IPS DF 4.7 (cell line): ENCODE measurements at regions not wholly inside any gene's neighbourhood (a gene's known extent, or its start where the extent isn't known, plus 50 kb on each side); places are given as distances from the start of the nearest gene placed in this dataset.

Experiments
- DNase-seq: peaks from one replicate; pipeline ENCODE4 v3.0.0-alpha.2; 2013; ENCODE audit warnings: low spot score; ENCODE audit errors: extremely low read depth

DNA sequence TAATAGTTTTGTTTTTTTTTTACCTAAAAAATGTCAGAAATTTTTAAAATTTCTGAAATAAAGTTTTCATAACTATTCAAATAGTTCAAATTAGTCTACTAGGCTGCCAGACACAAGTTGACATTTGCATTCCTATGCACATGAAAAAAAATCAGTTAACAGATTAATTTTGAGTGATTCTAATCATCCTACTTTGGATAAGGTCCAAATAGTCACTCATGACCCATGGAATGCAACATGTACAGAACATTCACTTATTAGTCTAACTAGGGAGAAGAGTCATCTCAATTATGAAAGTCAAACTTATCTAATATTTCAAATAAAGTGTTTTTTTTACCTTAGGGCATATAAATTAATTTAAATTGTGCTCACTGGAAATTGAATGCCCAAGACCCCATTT is 390.2 kb downstream of the EPM2A start:
- no peak for DNase-seq

DNA sequence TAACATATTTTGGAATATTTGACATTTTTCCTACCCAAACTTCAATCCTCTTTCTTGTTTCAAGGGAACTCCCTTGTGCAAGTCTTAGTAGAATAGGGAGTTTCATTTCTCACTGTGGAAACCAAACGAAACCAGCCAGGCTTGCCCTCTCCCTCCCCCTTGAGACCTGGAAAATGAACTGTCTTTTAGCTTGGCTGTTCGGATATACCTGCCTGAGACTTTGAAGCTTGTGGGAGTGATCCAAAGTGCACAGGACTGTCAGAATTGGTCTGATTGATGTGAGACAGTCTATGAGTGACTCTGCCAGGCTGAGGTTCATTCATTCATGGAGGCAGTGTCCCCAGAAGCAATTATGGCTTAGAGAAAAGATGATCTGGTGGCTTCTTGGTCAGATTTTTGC is 388.1 kb downstream of the EPM2A start:
- DNase-seq, result no peak

DNA sequence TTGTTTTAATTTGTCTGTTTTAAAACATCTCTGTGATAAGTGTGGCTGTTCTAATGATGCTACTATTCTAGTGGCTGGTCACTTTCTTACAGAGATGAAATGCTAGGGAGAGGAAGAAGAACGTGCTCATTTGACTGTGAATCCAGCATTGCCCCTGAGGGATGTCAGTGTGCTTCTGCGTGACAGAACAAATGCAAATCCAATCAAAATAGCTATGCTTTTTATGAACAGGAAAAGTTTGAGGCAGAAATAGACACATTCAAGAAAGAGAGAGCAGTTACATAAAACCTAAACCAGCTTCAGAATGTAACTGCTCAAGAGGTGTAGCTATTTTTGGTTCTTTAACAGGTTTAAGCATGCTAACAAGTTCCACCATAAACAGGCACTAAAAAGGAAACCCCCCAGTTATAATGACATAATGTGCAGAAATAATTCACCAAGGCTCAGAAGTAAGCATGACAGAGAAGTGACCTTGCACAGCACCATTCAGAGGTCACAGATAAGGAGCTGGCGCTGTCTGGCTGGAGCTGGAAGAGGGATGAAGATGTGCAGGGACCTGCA is 385.3 kb downstream of the EPM2A start:
- DNase-seq, result no peak

DNA sequence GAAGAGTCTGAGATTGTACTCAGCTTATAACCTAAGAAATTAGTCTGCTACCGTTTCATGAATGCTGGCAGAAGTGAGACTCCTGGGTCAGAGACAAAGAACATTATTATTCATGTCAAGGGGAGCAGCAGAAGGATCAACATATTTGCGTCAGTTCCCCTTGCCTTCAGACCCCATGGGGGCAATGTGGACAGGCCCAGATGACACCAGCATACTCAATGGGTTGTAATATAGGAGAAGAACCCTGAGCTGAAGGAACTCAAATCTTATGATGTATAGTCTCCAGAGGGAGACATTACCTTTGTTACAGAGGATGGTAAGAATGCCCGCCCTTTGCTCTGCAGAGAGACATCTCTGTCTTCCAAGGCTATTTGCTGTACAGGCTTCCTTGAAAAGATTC is 384.4 kb downstream of the EPM2A start:
- DNase-seq, result no peak

DNA sequence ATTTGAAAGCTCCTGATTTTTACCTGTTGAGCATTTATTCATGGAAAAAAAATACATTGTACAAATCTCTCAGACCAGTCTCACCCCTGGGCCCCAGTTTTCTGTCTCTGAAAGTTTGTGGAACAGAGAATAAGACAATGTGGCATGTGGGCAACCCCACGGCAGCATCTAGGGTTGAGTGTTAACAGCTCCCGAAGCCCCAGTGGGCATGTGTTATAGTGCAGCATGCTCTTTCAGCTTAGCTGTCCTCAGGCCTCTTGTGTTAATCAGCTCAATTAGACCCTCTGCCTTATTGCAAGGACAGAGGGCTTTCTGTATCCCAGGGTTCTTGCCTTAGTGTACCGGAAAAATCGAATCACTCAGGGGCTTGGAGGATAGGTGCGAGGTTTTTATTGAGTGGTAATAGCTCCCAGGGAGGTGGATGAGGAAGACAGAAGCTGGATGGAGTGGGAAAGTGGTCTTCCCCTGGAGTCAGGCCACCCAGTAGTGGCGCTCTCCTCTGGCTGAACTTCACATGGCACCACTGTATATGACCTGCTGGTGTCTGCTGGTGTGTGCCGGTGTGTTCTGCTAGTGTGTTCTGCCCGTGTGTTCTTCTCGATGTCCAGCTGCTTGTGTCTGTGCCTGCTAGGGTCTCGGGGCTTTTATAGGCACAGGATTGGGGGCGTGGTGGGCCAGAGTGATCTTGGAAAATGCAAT is 382.8 kb downstream of the EPM2A start:
- DNase-seq, result no peak

DNA sequence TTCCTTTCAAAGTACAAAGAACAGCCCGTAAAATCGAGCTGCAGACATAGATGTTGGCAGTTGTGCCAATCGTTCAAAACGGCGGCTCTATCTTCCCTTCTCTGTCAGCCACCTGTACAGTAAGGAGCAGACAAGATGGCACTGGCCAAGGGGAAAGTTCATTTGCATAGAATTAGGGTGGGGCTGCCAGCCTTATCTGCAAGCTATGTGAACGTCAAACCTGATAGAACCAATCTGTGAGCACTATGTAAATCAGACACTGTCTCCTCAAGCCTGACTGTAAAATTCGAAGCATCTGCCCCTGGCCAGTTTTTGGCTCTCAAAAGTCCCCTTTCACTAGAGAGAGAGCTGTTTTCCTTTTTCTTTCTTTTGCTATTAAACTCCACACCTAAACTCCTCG is 374.5 kb downstream of the EPM2A start:
- DNase-seq, result no peak

DNA sequence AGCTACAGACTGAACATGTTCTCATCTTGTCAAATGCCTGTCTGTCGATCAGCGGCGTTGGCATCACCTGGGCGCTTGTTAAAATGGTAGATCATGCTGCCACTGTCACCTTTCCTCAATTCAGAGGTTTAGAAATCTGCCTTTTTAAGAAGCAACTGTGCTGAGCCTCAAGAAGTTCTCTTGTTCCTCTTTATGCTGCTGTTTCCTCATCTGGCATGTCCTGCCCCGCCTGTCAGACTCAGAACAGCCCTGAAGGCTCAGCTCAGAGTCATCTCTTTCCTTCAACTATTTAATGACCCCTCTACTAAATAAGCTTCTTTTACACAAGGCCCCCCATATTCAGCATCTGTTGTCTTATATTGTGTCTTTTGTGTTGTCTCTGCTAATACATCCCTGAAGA is 368.2 kb downstream of the EPM2A start:
- DNase-seq, result no peak

DNA sequence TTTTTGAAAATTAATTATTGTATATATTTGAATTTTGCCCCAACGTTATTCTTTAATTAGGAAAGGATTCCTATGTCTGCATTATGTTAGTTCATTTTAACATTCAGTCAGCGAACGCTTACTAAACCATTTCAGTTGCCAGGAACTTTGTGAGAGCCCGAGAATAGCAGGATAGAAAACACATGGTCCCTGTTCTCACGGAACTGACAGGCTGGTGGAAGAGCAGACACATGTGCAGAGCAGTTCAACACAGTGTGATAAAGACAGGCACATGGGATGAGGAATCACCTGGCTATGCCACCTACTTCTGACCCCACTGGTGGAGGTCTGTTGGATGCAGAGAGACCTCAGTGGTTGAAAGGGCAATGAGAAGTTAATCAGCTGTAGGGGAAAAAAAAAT is 367.2 kb downstream of the EPM2A start:
- no peak for DNase-seq

DNA sequence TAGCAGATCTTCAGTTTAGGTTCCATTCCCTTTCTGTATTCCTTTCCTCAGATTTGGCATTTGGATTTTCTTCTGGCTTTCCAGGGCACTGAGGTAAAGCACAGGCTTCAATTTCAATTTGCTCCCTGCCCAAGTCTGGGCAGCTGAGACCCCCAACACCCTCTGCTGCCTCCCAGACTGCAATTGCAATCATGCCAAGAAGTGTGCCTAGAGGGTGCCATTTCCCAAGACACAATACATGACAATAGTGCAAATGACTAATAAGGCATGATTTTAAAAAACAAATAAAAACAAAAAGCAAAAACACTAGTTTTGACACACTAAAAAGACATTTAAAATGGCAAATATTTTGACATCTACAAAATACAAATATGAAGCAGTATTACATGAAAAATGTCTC is 364.8 kb downstream of the EPM2A start:
- no peak for DNase-seq

DNA sequence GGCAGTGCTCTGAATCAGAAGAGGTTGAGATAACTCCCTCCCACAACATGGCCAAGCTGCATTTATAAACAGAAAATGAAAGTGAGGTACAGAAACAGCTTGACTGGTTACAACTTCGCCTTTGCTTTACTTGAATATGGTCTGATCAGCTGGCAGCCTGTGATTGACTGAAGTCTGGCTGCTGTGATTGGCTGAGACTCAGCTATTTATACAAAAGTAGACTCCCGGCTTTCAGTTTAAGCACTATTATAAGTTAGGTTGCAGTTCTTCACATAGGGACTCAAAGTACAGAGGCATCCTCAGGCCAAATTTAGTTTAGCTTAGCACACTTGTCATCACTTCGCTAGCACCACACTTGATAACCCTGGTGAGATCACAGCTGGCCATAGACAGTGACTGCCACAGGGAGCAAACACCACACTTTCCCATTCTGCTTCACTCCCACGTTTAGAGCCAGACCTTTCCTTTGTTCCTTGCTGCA is 362.6 kb downstream of the EPM2A start:
- DNase-seq, result no peak

DNA sequence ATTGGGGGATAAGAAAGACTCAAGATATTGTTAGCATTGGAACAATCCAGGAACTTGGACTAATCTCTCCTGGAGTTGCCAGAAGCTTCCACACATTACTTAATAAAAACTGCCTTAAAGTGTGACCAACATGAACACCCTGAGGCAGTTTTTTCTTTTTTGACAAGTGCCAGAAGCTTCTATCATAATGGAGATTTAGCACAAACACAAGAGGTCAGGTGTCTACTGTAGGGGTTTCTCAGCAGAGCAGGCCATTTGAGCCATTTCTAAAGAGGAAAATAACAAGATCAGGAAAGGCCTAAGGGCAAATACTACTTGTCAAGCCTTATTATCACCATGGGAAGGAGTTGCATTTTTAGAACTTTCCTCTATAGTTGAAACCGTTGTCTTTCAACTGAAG is 361.5 kb downstream of the EPM2A start:
- DNase-seq, result no peak

DNA sequence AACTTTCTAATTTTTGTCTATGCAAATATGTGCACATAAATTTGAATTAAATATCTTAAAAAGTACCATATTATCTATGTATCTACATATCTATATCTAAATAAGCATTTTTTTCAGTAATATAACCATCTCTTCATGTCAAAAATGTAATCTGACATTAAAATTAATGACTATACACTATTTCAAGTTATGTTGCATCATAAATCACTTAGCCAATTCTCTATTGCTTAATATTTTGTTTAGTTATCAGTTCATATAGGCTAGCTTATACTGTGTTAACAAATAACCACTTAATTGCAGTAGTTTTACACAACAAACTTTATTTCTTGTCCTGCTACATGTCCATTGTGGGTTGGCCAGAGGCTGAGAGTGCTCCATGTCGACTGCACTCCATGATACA is 360.8 kb downstream of the EPM2A start:
- DNase-seq, result no peak

DNA sequence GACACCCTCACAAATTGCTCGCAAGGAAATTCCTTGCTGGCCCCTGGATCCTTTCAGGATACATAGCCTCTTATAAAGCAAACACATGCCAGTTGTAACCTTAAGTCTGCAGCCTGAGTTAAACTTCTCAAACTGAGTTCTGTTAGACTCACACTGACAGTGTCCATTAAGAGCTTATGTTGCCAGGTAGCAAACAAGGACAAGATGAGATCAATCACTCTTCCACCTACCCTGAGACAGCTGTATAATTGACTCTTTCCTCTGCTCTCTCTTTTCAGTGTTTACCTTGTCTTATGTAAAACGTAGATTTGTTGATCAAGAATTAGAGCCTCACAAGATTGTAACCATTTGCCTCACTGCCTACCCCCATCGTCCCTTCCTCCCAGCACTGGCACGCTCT is 359.8 kb downstream of the EPM2A start:
- no peak for DNase-seq

DNA sequence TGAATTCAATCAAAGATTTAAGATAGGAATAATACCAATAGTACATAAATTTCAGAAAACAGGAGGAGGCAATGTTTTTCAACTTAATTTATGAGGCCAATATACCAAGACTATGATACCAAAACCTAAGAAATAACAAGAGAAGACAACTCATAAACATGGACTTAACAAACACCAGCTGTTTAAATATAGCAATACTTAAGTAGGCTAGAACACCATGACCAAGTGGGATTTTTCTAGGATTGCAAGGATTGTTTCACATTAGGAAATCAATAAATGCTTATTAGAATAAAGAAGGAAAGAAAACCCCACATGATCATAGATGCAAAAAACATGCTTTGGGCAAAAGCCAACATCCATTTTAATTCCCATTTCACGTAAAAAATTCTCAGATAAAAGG is 355.1 kb downstream of the EPM2A start:
- no peak for DNase-seq

DNA sequence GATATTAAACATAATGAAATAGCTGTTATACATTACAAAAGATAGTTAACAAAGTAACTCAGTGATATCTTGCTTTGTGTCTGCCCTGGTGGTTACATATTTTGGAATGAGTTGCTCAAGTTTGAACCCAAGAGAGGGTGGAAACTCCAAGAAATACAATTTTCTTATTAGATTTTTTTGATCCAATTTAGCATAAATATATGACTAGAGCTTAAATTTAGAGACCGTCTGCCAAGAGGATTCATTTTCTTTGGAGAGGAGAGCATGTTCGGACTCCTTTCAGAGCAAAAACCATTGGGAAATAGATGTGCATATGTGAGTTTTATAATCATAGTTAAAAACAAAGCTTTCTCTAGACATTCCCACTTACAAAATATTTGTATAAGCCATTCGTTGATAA is 353.4 kb downstream of the EPM2A start:
- no peak for DNase-seq

DNA sequence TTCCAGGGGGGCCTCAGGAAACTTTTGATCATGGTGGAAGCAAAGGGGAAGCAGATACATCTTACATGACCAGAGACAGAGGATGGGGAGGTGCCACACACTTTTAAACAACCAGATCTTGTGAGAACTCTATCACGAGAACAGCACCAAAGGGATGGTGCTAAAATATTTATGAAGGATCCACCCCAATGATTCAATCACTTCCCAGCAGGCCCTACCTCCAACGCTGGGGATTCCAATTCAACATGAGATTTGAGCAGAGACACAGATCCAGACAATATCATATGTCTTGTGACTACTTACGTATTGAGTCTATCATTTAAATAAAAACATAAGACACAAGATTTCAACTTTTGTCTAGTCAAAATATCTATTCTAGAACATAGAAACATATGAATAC is 351.9 kb downstream of the EPM2A start:
- no peak for DNase-seq

DNA sequence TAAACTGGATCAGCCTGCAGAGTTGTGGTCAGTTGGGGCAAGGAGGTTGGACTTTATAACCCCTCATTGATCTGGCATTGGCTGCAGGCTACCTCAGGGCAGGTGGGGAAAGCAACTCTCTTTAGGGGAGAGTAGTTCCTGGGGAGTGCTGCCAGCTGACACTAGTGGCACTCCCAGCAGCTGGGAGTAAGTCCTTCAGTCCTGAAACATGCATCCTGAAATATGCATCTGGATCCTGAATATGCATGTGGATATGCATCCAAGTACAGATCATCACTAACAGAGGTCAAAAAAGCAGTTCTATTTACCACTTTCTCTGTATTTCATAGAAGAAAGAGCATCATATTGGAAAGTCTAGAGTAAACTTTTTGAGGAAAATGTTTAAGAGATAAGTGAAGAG is 350.8 kb downstream of the EPM2A start:
- no peak for DNase-seq

DNA sequence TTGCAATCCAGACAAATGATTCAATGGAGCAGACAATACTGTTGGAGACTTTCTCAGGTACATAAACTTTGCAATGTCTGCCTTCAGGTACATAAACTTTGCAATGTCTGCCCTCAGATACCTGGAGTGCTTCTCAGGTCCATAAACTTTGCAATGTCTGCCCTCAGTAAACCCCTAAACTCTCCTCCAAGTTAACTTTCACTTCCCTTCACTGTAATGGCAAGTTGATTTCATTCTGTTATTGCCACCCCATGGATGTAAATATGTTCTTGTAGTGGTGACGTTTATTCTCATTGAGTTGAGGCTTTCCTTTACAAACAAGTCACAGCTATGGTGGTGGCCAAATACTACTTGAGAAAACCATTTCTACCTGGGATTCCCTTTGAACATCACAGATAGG is 338.8 kb downstream of the EPM2A start:
- no peak for DNase-seq

DNA sequence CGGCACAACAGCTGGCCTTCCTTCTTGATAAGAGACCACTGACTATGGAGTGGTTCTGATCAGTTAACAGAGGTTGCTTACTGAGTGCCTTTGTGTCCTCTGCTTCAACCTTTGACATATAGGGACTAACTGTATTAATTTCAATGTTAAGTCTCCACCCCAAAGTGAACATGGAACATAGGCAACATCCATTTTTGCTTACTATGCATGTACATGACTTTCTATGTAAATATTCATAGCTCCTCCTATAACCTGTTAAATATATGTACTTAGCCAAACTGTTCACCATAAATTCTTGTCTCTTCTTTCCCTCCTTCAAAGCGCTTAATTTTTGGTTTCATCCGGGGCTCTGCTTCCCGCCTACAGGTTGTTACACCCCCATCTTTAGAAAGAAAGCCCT is 334.8 kb downstream of the EPM2A start:
- DNase-seq, result no peak

DNA sequence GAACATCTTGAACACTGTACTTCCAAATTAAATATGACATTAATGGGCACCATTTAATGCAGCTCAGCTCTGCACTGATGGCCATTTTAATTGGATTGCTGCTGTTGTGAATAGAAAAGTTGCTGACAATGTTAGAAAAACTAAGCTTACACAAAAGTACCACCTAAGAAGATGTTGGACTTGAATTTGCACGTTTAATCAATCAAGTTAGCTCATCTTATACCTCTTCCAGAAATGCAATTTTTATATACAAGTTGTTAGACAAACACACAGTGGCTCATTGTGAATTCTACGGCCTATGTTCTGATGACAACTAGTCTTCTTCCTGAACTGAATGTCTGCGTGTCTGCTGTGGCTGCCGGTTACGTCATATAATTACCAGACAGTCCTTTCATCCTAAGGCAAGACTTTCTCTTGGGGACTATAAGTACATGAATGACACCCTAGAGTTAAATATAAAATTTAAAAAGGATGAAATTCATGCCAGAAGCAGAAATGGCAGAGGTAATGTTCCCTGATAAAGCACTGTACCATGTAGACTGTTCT is 330.2 kb downstream of the EPM2A start:
- no peak for DNase-seq

DNA sequence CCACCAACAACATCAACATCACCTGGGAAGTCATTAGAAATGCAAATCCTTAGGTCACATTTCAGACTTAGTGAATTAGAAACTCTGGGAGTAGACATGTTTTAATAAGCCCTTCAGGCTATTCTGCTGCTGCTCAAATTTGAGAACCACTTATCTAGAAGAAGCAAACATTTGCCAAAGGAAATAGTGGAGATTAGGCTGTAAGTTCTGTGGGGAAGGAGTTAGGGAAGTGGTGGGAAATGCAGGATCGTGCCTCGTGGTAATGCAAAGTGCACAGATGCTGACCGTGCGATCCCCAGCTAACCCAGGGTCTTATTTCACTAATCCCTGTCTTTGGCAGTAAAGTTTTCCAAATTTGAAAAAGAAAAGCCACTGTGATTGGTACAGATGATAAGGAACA is 328.5 kb downstream of the EPM2A start:
- DNase-seq, result no peak

DNA sequence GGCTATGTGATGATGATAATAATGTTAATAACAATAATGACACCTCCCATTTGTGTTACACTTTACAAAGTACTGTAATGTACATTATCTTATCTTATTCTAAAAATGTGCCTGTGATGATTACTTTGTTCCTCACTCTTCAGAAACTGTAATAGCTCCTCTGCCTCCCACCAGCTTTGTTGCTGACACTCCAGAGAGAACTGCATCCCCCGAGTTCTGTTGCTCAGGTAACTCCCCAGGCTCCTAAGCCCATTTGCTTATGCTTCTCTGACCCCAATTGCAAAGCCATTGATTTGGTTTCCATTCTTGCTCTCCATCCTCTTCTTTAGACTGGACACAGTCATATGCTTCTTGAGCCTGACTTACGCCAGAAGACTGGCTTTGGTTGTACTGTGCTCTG is 319.7 kb downstream of the EPM2A start:
- no peak for DNase-seq

DNA sequence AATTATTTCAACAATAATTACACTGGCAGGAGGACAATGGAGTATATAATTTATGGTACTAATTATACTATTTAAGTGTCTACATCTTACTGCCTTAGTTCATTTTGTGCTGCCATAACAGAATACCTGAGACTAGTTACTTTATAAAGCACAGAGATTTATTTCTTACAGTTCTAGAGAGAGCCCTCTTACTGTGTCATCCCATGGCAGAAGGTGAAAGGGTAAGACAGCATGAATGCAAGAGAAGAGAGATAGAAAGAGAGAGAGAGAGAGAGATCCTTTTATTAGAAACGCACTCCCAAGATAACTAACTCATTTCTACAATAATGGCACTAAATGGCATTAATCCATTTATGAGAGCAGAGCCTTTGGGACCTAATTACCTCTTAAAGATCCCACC is 314.7 kb downstream of the EPM2A start:
- DNase-seq, result no peak
